HG03025 (cell line): ENCODE measurements at regions not wholly inside any gene's neighbourhood (a gene's known extent, or its start where the extent isn't known, plus 50 kb on each side); places are given as distances from the start of the nearest gene placed in this dataset.

Experiments used
- ATAC-seq: cut with Tn5 transposase; IDR thresholded peaks from one replicate; pipeline ENCODE4 v1.9.1; 2021; ENCODE audit warnings: mild to moderate bottlenecking, moderate library complexity; ENCODE audit not compliant: unreplicated experiment, low FRiP score

DNA sequence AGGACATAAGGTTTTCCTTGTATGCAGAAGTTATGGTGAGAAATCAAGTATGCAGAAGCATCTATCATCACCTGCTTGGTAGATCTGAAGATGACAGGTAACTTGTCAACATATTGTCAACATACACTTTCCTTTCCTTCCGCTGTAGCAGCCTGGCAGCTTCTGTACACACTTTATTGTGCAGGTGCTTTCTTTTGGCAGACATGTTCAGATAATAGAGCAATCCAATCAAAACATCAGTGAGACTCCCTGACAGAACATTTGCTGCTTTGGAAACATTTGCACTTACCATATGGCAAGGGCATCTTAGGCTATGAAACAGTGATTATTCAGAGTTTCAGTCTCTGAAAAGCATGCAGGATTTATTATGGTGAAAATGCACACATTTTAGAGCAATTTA lies 161.1 kb upstream of the CDH12 start:
- no peak for ATAC-seq

DNA sequence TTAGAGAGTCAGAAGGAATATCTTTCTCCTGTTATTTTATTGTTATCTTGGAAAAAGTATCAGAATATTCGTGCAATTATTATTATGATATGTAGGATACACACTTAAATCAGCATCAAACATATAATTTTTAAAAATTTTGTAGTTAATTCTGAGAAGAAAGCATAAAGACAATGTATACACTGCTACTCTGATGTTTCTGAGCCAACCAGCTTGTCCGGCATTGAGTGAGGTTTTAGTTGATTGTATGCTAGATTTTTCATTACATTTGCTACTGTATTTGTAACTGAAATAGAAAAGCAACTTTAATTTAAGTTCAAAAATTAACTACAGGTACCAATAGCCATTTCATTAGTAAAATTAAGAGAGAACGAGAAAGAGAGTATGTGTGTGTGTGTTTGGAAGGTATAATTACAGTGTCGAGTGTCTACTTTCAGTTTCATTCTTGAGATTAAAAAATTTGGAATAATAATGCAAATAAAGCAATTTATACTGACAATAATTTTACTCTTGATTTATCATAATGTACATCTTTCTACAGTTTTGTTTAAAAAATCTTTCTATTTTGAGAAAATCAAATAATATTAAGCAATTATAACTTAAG lies 160.4 kb upstream of the CDH12 start:
- no peak for ATAC-seq

DNA sequence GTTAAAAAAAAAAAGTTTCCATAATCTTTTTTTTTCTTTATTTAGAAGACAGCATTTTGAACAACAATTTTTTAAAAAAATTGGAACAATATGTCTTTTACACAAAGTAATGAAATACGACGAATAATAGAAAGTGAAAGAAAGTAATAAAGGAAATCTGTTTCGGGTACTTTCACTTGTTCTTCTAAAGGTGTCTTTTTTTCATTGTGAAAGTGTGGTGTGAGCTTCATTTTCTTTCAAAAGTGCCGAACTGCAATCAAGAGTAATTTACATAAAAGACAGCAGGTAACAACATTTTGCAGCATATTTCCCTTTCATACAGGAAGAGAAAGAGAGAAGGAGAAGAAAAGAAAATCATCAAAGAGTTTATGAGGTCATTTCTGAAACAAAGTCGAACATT lies 159.7 kb upstream of the CDH12 start:
- ATAC-seq: no peak

DNA sequence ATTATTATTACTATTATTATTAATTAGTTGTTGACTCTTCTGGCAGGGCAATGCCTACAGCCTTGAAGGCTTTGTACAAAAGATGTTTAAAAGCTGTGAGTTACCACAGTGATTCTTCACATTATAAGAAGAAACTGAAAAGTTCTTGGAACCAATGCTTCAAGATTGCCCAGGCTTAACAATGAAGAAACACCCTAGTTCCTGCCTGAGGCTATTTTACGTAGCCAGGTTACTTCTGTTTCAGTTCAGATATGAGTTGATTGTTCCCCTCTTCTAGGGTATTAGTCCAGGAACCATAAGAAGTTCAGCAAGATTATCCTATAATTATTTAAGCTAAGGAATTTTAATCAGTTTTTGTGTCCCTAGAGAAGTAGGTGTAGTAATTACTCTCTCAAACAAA lies 154.6 kb upstream of the CDH12 start:
- ATAC-seq: no peak

DNA sequence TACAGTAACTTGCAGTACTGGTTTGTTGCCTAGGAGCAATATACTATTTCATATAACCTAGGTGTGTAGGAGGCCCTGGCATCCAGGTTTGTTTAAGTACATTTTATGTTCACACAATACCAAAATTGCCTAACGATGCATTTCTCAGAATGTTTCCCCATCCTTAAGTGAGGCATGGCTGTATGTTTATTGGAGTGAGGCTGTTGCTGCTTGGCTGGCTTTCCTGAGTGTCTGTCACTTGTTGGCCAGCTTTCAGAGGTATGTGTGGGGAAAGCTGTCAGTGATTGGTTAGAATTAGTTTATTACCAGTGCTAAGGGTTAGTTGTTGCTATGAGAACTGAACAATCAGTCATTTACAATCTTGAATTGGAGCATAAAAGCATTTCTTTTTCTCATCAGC lies 154.1 kb upstream of the CDH12 start:
- ATAC-seq: no peak

DNA sequence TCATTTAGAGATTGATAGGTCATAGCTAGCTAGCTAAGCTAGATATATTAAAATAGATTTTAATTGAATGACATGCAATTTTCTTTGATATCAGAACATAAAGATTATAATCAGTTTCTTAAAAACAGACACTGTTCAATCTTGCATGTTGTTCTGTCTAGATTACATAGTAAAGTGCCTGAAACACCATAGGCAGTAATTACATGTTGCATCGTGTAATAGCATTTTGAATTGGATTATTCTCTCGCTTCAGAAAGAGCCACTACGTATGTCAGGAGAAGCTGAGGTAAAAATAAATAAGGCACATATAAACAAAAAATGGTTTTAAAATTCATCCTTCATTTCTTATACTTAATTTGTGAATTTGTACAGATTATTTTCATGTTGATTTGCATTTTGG lies 148.0 kb upstream of the CDH12 start:
- no peak for ATAC-seq

DNA sequence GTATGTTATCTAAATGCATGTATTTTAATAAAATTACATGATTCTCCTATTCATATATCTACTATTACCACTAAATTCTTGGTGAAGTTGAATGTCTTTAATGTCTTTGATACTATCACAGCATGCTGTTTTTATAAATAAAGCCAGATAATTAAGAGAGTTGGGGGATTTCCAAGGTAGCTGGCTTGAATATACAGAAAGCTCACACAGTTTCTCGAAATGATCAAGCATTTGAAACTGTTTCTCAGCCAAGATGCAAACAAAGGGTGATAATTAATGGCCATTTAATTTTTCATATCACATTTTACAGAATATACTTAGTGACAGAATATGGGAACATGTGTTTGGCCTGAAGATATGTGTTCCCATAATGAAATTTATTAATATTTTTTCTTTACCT lies 145.6 kb upstream of the CDH12 start:
- no peak for ATAC-seq

DNA sequence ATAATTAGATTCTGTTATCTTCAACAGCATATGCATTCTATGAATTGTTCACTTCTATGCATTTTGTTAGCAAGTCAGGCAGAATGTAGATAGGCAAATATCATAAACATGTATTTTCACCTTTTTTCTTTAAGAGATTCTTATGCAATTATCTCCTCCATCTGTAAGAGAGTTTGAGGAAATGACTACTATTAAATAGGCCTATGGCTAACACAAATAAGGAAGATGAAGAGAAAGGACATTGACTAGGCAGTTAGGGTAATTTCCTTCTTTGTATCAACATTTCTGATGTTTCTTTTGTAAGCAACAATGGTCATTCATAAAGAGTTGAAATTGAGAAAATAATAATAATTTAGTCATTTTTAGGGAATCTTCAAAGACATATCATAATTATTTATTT lies 145.2 kb upstream of the CDH12 start:
- no peak for ATAC-seq

DNA sequence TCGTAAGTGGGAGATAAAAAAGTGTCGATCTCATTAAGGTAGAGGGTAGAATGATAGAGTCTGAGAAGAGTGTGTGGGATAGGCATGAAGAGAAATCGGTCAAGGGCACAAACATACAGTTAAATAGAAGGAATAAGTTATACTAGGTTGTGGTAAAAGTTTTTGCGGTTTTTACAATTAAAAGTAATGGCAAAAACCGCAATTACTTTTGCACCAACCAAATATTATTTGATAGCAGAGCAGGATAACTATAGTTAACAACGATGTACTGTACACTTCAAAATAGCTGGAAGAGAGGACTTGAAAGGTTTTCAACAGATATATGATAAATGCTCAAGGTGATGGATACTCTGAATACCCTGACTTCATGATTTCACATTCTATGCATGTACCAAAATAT lies 135.8 kb upstream of the CDH12 start:
- no peak for ATAC-seq

DNA sequence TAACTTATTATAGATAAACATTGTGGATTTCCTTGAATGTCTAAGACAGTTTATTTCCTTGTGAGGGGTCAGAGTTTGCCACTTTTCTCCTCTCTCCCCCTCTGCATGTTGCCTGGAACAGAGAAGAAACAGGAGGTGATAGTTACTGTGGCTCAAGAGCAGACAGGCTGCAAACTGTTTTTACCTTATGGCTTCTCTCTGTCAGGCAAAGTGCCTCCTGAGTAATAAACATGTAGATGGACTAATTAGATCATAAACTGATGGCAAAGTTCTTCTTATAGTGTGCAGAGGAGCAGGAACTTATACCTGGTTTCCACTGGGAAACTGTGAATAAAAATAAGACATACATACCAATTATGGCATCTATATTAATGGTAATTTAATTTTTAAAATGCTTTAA lies 133.1 kb upstream of the CDH12 start:
- no peak for ATAC-seq

DNA sequence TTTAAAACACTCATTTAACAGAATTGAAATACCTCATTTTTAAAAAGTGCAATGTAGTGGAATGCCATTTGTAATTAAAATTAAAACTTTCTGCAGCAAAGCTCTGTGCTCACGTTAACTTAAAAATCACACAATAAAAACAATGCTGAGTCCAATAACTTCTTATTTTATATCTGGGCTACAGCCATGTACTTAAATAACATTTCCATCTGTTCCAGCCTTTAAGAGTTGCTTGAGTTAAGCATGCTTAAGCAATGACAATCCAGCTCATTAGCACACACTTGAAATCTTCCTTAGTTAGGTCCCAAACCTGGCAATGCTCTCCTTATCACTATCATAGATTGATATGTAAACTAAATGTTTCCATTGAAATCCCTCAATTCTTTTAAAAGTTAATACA lies 132.3 kb upstream of the CDH12 start:
- ATAC-seq: no peak

DNA sequence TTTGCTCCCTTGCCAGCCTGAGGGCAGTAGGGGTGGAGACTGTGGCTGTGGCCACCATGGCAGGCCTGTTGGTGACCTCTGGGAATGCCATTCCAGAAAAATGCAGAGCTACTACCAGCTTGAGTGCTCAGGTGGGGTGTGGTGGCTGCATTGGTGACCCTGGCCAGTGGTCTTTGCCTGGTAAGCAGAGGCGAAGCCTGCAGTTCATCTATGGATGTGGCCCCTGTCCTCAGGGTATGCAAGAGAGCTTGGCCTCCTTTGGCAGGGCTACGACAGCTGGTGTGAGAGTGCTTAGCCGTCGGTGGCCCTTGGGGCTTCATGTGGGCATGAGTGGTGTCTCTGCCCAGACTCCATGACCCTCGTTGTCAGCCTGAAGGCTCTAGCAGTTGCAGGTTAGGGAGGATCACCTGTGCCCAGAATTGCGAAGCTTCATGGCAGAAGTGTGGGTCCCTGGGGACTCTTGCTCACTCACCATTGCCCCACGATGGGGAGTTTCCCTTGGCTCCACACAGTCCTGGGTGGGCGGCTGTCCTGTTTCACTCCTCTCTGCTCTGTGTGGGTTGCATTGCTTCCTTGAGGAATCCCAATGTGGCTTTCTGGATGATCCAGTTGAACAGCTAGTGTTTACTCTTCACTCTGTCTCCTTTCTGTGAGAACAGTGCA lies 117.9 kb upstream of the CDH12 start:
- ATAC-seq: no peak

DNA sequence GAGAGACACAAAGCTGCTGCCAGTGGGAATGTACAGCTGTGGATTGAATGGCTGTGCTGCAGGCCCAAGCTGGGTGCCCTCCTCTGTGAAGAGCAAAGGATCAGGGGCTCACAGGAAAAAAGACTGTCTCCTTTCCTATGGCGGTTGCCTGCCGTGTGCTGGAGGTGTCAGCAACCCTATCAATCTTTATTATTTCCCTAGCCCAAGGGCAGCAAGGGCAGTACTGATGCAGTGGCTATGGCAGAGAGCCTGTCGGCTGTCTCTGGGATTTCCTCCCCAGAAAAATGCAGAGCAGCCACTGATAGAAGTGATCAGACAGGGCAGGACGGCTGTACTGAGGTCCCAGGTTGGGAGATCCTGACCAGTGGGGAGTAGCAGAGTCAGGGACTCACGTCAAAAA lies 117.3 kb upstream of the CDH12 start:
- no peak for ATAC-seq

DNA sequence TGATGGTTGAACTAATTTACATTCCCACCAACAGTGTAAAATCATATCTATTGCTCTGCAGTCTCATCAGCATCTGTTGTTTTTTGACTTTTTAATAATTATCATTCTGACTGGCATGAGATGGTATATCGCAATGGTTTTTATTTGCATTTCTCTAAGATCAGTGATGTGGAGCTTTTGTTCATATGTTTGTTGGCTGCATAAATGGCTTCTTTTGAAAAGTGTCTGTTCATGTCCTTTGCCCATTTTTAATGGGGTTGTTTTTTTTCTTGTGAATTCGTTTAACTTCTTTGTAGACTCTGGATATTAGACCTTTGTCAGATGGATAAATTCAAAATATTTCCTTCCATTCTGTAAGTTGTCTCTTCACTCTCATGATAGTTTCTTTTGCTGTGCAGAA lies 115.2 kb upstream of the CDH12 start:
- no peak for ATAC-seq

DNA sequence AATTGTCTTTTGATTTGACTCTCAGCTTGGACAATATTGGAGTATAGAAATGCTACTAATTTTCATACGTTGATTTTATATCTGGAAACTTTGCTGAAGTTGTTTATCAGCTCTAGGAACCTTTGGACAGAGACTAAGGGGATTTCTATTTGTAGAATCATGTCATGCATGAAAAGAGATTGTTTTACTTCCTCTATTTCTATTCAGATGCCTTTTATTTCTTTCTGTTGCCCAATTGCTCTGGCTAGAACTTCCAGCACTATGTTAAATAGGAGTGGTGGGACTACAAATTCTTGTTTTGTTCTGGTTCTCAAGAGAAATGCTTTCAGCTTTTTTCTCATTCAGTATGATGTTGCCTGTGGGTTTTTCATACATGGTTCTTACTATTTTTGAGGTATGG lies 112.8 kb upstream of the CDH12 start:
- no peak for ATAC-seq

DNA sequence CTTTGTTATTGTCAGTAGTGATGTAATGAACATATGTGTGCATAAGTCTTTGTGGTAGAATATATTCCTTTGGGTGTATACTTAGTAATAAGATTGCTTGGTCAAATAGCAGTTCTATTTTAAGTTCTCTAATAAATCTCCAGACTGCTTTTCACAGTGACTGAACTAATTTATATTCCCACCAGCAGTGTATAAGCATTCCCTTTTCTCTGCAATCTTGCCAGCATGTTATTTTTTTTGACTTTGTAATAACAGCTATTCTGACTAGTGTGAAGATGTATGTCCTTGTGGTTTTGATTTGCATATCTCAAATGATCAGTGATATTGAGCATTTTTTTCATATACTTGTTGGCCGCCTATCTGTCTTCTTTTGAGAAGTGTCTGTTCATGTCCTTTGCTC lies 111.5 kb upstream of the CDH12 start:
- no peak for ATAC-seq

DNA sequence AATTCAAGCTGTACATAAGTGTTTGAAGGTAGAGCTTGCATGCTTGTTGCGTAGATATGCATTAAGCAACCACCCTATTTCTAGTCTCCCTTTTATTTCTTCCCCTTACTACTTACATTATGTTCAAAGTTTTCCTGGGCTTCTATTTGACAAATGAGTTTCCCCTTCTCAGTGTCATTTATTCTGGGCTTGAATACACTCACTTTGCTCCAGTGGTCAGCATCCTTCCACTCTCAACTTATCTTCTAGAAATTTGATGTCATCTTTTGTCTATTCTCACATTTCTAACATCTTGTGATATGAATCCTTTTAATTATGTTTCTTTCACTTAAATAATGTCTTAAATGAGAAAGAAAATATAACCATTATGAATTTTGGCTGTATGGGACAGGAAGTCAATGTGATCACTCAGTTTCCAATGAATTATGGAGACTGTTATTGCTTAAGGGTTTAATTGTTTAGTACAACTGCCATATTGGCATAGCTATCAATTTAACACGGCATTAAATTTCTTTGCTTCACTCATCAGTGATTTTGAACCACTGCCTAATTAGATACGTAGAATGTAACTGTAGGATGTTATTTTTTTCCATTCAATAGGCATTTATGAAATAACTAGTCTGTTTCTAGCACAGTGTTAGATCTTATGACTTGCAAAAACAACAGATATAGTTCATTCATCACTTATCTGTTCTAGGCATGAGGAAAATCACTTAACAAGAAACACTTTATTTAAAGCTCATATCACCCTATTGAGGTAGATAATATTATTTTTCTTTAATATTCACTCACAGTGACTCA lies 105.5 kb upstream of the CDH12 start:
- no peak for ATAC-seq

DNA sequence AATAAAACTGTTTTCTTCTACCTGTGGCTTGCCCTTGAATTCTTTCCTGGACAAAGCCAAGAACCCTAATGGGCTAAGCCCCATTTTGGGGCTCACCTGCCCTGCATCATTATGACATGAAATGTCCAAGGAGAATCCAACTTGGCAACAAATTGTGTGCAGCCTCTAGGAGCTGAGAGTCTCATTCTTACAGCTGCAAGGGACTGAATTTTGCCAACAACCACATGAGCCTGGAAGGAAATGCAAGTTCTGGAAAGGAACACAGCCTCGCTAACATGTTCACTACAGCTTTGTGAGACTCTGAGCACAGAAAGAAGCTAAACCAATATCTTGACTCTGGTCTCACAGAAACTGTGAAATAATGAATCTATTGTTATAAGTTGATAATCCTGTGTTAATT lies 94.8 kb upstream of the CDH12 start:
- ATAC-seq: no peak

DNA sequence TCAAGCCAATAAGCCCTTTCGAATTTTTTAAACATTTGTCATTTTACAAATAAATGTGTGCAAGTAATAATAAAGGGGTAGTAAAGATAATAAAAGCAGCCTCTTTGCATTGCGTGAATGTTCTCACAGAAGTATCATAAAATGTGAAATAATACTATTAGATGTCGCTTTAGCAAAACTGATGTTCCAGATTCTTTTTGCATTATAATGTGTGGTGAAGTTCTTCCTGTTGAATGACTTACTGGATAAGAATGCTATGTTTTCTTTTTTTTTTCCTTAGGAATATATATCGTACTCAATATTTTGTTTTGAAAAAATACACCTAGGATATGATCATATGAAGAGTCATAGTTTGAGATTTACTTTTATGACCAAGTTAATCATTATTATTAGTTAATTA lies 85.2 kb upstream of the CDH12 start:
- no peak for ATAC-seq

DNA sequence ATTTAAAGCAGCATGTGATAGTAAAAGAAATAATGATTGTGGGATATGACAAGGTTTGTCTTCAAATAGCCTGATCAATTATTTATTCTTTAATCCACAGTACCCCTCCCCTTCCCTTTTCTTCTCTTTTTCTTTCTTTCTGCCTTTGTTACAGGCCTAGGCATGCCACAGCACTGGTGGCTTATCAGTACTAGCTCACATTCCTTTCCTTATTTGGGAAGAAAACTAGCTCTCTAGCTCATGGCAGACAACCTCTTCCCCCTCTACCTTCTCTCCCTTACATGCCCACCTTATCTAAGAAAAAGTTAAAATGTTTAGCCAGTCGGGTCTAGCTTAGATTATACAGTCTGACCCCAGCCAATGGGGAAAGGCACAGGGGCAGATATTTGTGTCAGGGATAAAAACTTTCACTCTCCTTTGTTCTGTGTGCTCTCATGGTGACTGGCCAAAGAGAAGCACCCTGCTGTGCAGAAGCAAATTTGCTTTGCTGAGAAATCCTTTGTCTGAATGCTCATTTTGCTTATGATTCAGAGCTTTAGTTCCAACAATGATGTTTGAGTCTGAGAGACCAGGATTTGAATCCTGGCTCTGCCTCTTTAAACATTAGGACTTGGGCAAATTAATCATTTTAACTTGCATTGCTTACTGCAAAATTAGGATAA lies 75.8 kb upstream of the CDH12 start:
- ATAC-seq: no peak

DNA sequence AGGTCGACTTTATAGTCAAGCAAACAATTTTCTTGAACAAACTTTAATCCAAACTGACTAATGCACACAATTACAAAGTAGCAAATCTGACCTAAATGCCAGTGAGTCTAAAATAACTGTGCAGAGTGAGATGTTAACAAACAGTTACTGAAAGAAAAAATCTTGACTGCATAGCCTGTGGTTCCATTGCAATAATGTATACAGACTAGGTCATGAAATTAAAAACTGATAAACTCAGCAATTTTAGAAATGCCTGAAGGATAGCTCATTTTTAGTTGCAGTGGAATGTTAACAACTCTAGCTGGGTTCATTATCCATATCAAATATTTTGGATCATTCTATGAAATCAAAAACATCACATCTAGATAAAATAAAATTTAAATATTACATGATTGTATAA lies 73.4 kb upstream of the CDH12 start:
- no peak for ATAC-seq

DNA sequence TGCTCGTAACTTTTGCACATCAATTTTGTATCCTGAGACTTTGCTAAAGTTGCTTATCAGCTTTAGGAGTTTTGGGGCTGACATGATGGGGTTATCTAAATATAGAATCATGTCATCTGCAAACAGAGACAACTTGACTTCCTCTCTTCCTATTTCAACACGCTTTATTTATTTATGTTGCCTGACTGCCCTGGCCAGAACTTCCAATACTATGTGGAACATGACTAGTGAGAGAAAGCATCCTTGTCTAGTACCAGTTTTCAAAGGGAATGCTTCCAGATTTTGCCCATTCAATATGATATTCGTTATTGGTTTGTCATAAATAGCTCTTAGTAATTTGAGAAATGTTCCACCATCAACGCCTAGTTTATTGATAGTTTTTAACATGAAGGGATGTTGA lies 65.4 kb upstream of the CDH12 start:
- no peak for ATAC-seq
